ACC112 (cell line): ENCODE measurements at regions not wholly inside any gene's neighbourhood (a gene's known extent, or its start where the extent isn't known, plus 50 kb on each side); places are given as distances from the start of the nearest gene placed in this dataset.

Experiments used
- H2AFZ ChIP-seq: fragments of 200-600 bp; sonication (generic); one replicate; pipeline ENCODE4 v1.6.0; 2017; ENCODE audit warnings: antibody characterized with exemption, low read length; ENCODE audit not compliant: unreplicated experiment
- H3K27ac ChIP-seq: fragments of 200-600 bp; sonication (generic); 2 replicates; pipeline ENCODE4 v1.5.1; 2014; ENCODE audit warnings: low read depth, mild to moderate bottlenecking, antibody characterized with exemption, low read length, moderate library complexity
- H3K27me3 ChIP-seq: fragments of 200-600 bp; sonication (generic); 2 replicates; pipeline ENCODE4 v1.6.1; 2014; ENCODE audit warnings: mild to moderate bottlenecking, antibody characterized with exemption, low read length, moderate library complexity, mixed read lengths; ENCODE audit not compliant: insufficient read depth
- H3K36me3 ChIP-seq: fragments of 200-600 bp; sonication (generic); 2 replicates; pipeline ENCODE4 v1.6.1; 2016; ENCODE audit warnings: mild to moderate bottlenecking, antibody characterized with exemption, low read length, moderate library complexity, mixed read lengths; ENCODE audit not compliant: insufficient read depth
- H3K4me1 ChIP-seq: fragments of 200-600 bp; sonication (generic); one replicate; pipeline ENCODE4 v1.6.1; 2016; ENCODE audit warnings: low read length, mixed read lengths; ENCODE audit not compliant: insufficient read depth, unreplicated experiment, control insufficient read depth
- H3K4me3 ChIP-seq: fragments of 200-600 bp; sonication (generic); 2 replicates; pipeline ENCODE4 v1.5.1; 2014; ENCODE audit warnings: mild to moderate bottlenecking, low read depth, low read length
- H3K79me2 ChIP-seq: fragments of 200-600 bp; sonication (generic); one replicate; pipeline ENCODE4 v1.6.0; 2016; ENCODE audit warnings: low read length; ENCODE audit not compliant: control insufficient read depth, unreplicated experiment, insufficient read depth

GRCh38 chr6:95279616-95280015, 297.7 kb upstream of the MANEA start:
- Histone ChIP-seq H2AFZ (no peak overlapping the region), H3K27ac (no peak overlapping the region), H3K36me3 (no peaks in the 10 kb centered on the region), H3K4me3 (no peak overlapping the region), H3K79me2 (no peaks in the 10 kb centered on the region), H3K4me1 (no peaks in the 10 kb centered on the region), H3K27me3 (peaks cover 12% of the 10 kb centered on the region)

- no peaks in the 10 kb centered on the region for H3K4me1 ChIP-seq
- H3K36me3 ChIP-seq = no peaks in the 10 kb centered on the region
- H3K27me3 ChIP-seq = peaks cover 23% of the 10 kb centered on the region
- H3K4me3 ChIP-seq = no peak overlapping the region
- no peak overlapping the region for H3K27ac ChIP-seq
- H3K79me2 ChIP-seq = no peaks in the 10 kb centered on the region
- no peak overlapping the region for H2AFZ ChIP-seq
Observed at GRCh38 chr6:95280686-95281273, 296.6 kb upstream of the MANEA start.

GRCh38 chr6:95285881-95286280, 291.5 kb upstream of the MANEA start:
- Histone ChIP-seq H3K79me2 (no peaks in the 10 kb centered on the region), H3K4me1 (no peaks in the 10 kb centered on the region), H3K4me3 (no peak overlapping the region), H3K27me3 (peaks cover 34% of the 10 kb centered on the region), H2AFZ (no peak overlapping the region), H3K27ac (no peak overlapping the region), H3K36me3 (no peaks in the 10 kb centered on the region)

- Histone ChIP-seq H3K36me3 (no peaks in the 10 kb centered on the region), H3K27ac (no peak overlapping the region), H3K4me1 (no peaks in the 10 kb centered on the region), H3K27me3 (peaks cover 31% of the 10 kb centered on the region), H2AFZ (no peak overlapping the region), H3K4me3 (no peak overlapping the region), H3K79me2 (no peaks in the 10 kb centered on the region)
Observed at GRCh38 chr6:95286874-95287273, 290.5 kb upstream of the MANEA start.

GRCh38 chr6:95288251-95288650, 289.1 kb upstream of the MANEA start:
- Histone ChIP-seq H3K4me3 (no peak overlapping the region), H3K27me3 (peaks cover 24% of the 10 kb centered on the region), H3K36me3 (no peaks in the 10 kb centered on the region), H3K79me2 (no peaks in the 10 kb centered on the region), H3K4me1 (no peaks in the 10 kb centered on the region), H2AFZ (no peak overlapping the region), H3K27ac (no peak overlapping the region)

DNA sequence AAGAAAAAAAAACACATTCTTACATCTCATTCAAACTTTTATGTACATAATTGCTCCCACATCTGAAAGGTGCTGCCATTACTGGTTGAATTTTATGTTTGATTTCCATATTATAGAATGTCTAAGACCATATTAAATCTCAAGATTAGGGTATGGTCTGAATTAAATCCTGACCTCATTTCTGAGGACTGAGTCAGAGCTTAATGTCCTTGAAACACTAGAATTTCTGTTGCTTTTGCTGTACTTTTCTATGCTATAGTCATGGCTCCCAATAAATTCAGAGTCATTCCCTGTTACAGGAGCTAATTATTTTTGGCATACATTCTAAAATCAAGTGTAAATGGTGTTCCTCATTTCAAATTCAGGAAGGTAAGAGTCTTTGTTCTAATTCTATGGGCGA, 285.3 kb upstream of the MANEA start:
- no peak overlapping the region for H3K27ac ChIP-seq
- 0 out of 2 replicates have a peak, but pooled peaks cover 8% of the 10 kb centered on the region for H3K27me3 ChIP-seq
- no peaks in the 10 kb centered on the region for H3K79me2 ChIP-seq
- H3K36me3 ChIP-seq = no peaks in the 10 kb centered on the region
- no peaks in the 10 kb centered on the region for H3K4me1 ChIP-seq
- H2AFZ ChIP-seq = no peak overlapping the region
- no peak overlapping the region for H3K4me3 ChIP-seq

DNA sequence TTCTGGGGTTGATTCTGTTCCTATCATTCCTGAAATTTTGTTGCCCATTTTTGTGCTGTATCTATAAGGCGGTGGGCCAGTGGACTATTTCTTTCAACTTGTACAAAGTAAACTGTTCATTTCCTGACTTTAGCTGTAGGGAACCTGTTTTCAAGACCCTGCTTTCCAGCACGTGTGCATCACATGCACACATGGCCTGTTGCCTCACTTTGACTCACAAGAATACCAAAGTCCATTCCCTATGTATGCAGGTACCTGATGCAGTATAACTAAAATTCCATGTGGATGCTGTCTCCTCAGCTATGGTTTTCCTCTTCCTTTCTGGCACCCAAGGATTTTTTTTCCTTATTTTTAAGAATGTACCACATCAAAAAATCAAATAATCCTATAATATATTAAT, 284.1 kb upstream of the MANEA start:
- Histone ChIP-seq H3K27ac (no peak overlapping the region), H3K36me3 (no peaks in the 10 kb centered on the region), H3K27me3 (0 out of 2 replicates have a peak, but pooled peaks cover 8% of the 10 kb centered on the region), H3K79me2 (no peaks in the 10 kb centered on the region), H3K4me1 (no peaks in the 10 kb centered on the region), H2AFZ (no peak overlapping the region), H3K4me3 (no peak overlapping the region)

- no peak overlapping the region for H3K27ac ChIP-seq
- H2AFZ ChIP-seq = no peak overlapping the region
- H3K27me3 ChIP-seq = 0 out of 2 replicates have a peak, but pooled peaks cover 8% of the 10 kb centered on the region
- no peaks in the 10 kb centered on the region for H3K79me2 ChIP-seq
- H3K4me1 ChIP-seq = no peaks in the 10 kb centered on the region
- H3K4me3 ChIP-seq = no peak overlapping the region
- H3K36me3 ChIP-seq = no peaks in the 10 kb centered on the region
Observed at GRCh38 chr6:95294043-95294442, 283.3 kb upstream of the MANEA start.

DNA sequence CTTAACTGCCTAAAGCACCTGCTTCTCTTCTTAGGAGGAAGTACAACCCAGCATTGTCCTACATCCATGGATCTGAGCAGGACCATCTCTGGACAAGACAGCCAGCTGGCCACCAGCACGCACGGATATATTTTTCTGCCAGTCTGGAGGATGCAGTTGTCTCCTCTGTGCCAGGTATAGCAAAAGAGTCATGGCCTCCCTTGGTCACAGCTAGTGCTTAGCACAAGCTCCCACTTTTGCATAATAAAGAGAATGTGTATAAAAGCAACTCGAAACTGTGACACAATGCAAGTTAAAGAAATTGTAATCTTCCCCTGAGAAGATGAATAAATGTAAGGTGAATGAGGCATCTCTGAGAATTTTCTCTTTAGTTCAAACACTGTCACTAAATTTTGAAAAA, 267.8 kb upstream of the MANEA start:
- Histone ChIP-seq H3K4me1 (no peaks in the 10 kb centered on the region), H3K4me3 (no peak overlapping the region), H3K27me3 (peaks cover 33% of the 10 kb centered on the region), H3K79me2 (no peaks in the 10 kb centered on the region), H3K27ac (no peak overlapping the region), H3K36me3 (no peaks in the 10 kb centered on the region), H2AFZ (no peak overlapping the region)

DNA sequence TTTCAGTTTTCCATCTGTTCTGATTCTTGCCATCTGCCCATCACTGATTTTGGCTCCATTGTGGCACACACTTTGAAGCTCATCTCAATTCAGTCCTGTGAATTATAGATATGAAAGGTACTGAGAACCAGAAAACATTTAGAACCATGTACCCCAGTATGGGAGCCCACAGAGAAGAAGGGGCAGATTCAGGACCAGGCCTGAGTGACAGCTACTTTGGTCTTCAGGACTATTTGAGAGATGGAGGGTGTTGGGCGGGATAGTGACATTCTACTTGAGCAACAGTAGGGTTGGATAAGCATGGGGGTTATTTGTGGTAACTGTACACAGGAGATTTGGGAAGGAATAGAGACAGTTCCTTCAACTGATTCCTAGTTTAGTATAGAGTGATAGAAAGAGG, 259.2 kb upstream of the MANEA start:
- no peaks in the 10 kb centered on the region for H3K36me3 ChIP-seq
- peaks cover 25% of the 10 kb centered on the region for H3K27me3 ChIP-seq
- H3K79me2 ChIP-seq = no peaks in the 10 kb centered on the region
- H2AFZ ChIP-seq = no peak overlapping the region
- H3K27ac ChIP-seq = no peak overlapping the region
- H3K4me1 ChIP-seq = no peaks in the 10 kb centered on the region
- no peak overlapping the region for H3K4me3 ChIP-seq

DNA sequence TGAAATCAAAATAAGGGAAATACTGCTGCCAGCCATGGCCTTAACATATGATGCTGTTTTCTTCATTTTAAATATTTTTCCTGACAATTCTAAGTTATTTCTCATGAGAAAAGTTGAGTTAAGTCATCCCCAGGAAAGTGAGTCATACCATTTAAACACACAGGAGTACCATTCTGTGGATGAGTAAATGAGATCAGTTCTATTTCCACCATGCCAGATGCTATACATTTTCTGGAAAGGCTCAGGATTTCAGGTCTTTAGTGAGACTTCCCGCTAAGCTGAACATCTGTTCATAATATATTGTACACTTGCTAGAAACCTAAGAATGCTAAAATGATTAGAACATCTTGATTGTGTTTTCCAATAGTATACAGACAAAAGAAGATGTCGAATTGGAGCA, 256.2 kb upstream of the MANEA start:
- no peak overlapping the region for H3K4me3 ChIP-seq
- H3K27me3 ChIP-seq = peaks cover 11% of the 10 kb centered on the region
- H3K79me2 ChIP-seq = no peaks in the 10 kb centered on the region
- no peak overlapping the region for H2AFZ ChIP-seq
- H3K27ac ChIP-seq = no peak overlapping the region
- H3K36me3 ChIP-seq = no peaks in the 10 kb centered on the region
- no peaks in the 10 kb centered on the region for H3K4me1 ChIP-seq
